ENCODE measurements at regions not wholly inside any gene's neighbourhood (a gene's known extent, or its start where the extent isn't known, plus 50 kb on each side); places are given as distances from the start of the nearest gene placed in this dataset.

DNA sequence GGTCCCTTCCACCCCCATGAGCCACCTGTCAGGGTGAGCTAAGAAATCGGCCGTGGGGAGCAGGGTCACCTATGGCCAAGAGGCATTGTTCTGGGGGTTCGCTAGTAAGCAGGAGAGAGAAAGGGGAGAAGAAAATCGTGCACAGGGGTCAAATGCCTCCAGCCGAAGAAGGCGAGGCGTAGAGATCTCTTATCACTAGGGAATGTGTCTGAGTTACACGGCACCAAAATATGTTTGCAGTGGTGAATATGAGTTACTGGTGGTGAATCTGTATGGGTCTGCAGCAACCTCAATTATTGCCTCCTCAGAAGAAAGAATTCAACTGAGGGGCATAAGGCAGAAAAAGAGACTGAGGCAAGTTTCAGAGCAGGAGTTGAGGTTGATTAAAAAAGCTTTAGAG lies 54.2 kb upstream of the RABGAP1L start:
- TF ChIP-seq CTCF (conservative IDR thresholded peaks at IDR 0.05) = no peak
- TF ChIP-seq ZFX (IDR thresholded peaks at IDR 0.05) = no peak

Measured in C4-2B (cell line).